IPS DF 4.7 (cell line): ENCODE measurements at regions not wholly inside any gene's neighbourhood (a gene's known extent, or its start where the extent isn't known, plus 50 kb on each side); places are given as distances from the start of the nearest gene placed in this dataset.
A peak's percentile ranks its signal among the peaks of the same experiment; 100 is the strongest.
"Not testable (repeated sequence)": the region's sequence is repeated elsewhere in the genome, so short reads cannot be mapped to it uniquely, and the experiment has no call there.

ENCODE experiments used
- DNase-seq: peaks from one replicate; pipeline ENCODE4 v3.0.0-alpha.2; 2013; ENCODE audit warnings: low spot score; ENCODE audit errors: extremely low read depth

DNA sequence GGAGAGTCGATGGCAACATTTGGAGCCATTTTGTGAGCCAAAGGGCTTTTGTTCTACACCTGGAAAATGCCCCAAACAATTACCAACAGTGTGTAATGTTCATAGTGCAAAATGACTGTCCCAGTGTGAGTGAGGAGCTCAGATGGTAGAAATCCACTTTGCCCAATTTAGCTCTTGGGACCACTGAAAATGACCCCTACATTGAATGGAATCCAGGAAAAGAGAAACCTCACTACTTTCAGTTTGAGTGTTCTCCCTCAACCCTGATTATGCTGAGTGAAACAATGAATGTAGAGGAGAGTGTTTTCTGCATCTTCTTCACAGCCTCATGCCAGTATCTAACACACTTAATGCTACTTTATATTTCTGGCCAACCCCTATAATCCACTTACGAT is 84.9 kb upstream of the NRN1 start:
- DNase-seq = no peak

DNA sequence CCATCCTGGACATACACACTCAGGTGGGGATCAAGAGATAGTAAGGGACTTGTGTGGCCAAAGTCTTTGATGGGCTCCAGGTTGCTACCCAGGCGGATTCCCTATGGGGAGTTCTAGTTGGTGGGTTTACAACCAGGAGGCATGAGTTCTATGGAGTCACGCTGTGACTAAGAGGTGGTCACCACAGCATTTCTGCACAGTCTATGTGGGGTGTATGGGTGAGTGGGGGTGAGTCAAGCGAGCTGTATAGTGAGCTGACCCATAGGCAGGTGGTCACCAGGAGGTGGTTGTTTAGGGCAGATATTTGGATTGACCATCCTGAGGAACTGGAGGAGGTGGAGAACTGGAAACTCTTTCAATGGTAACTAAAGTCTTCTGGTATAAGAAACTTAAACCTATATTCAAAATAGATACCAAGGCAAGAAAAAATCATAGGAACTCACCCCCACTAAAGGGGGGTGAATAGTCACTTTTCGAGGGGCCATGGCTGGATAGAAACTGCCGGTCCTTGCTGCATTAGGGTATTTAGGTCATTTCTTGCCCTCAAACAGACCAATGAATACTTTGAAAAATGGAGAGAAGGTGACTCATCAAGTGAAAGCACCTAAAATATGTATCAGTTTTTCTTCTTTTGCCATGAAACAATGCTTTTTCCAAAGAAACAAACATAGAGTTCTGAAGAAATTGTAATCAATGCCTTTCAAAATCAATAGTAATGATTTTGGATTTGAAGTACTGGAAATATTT is 84.3 kb upstream of the NRN1 start:
- DNase-seq = no peak

DNA sequence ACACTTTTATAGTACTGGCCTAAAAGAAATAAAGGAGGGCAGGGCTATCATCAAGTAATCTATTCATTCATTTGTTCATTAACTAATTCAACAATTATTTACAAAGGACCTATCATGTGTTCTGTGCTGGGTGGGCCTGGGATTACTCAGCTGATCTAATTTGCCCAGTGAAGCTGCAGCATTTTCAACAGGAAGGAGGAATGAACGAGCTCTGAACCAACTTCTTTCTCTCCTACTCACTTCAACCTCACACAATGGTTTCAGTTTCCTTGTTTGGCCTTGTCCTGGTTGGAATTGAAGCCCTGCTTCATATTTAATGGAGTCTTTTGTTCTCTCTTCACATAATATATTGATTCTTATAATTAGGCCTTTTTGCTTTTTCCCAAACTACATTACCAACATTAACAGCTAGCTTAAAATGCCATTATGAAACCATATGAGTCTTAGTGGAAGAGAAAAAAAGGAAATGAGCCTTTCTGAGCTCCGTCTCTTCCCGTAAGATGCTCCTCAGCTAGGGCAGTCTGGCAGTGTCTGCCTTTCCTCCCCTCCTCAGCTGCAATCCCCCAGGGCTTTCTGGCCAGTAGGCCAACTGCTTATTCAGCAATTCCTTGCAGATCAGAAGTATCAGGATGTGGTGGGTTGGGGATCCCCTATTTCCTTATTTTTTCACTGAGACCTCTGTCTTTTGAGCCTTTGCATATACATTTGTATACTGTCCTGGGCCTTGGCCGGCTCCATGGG is 79.4 kb upstream of the NRN1 start:
- DNase-seq = no peak

DNA sequence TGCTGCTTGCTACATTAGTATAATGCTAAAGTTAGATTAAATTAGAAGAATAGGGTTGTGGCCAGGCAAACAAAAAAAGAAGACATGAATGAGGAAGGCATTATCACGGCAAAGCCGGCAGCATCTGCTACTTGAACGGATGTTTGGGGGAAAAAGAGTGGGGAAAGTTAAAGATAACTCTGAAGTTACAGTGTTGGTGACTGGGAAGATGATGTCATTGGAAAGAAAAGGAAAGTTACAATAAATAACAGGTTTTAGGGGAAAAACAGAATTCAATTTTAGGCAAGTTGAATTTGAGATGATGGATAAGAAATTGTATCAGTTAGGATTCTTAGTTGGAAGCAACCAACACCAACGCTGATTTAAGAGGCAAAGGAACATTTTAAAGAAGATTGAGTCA is 74.2 kb upstream of the NRN1 start:
- no peak for DNase-seq

DNA sequence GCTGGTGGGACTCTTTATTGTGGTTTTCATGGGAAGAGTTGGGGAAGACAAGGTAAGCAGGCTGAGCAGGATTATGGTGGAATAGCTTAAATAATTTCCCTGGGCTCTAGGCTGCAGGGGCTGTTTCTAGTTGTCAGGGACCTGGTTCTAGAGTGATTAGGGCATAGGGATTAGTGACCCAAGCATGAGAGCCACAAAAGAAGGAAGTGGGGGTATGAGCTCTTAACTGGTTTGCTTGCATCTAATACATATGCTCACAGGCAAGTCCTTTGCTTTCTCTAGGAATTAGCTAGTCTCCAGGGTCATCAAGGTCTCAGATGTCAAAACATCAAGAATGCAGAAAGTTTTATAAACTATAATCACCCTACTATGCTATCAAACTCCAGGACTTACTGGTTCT is 67.5 kb upstream of the NRN1 start:
- DNase-seq = no peak

DNA sequence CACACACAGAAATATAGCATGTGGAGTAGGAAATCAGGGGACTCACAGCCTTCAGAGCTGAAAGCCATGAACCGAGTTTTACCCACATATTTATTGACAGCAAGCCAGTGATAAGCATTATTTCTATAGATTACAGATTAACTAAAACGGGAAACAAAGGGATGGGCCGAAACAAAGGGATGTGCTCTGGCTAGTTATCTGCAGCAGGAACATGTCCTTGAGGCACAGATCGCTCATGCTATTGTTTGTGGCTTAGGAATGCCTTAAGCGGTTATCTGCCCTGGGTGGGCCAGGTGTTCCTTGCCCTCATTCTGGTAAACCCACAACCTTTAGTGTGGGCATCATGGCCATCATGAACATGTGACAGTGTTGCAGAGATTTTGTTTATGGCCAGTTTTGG is 61.4 kb upstream of the NRN1 start:
- not testable (repeated sequence) for DNase-seq

DNA sequence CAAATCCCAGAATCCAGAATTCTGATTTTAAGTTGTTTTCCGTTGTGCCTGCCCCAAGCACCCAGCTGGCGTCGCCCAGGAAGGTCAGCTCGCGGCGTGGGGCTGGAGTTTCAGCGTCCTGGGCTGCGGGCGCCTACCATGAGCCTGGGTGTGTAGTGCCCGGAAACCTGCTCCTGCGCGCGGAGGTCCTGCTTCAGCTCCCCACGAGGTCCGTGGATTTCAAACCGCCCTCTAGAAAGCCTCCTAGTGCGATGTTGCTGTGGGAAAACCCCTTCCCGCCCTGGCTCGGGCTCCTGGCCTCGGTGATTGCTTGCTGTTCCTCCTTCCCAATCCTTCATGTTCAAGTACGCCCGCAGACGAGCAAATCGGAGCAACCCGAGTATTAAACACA is 51.3 kb upstream of the NRN1 start:
- DNase-seq = no peak

DNA sequence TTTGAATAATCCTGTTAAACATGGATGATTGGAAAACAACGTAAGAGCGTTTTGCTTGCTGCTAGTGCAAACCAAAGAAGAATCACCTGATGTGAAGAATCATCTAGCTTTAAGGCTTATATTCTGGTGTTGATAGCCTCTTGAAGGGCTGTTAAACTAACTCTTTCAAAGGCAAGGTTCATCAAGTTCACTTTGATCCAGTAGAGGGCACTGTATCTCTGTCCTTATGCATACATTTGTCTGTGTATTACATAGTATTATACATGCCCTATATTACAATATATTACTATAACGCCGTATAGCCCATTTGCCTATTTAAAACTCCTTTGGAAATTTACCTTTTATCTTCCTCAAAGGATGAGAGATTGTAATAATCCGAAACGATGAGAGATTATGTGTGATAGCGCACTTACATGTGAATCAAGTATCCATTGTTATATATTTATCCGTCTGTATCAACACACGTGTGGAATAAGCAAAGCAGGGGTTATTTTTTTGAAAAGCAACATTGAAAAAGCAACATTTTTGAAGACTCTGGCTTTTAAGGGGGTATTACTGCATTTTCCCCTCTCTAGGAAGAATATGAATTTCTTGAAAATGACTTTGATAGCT is 50.8 kb upstream of the NRN1 start:
- DNase-seq = peak; percentile 30
